ENCODE measurements at regions not wholly inside any gene's neighbourhood (a gene's known extent, or its start where the extent isn't known, plus 50 kb on each side); places are given as distances from the start of the nearest gene placed in this dataset.

GRCh38 chr1:226816576-226816975 lies 53.8 kb upstream of the PSEN2 start:
- DNase-seq (ENCODE audit: low read depth in 1 of 2, low spot score in 1 of 2) = no peak

- no peak for DNase-seq (ENCODE audit: low read depth in 1 of 2, low spot score in 1 of 2)
These were observed 55.5 kb upstream of the PSEN2 start for GRCh38 chr1:226814751-226815537.

GRCh38 chr1:226813671-226814591 lies 56.5 kb upstream of the PSEN2 start:
- DNase-seq (ENCODE audit: low read depth in 1 of 2, low spot score in 1 of 2) = no peak

GRCh38 chr1:226810681-226811080 lies 59.7 kb upstream of the PSEN2 start:
- no peak for DNase-seq (ENCODE audit: low read depth in 1 of 2, low spot score in 1 of 2)

GRCh38 chr1:226809785-226810571 lies 60.4 kb upstream of the PSEN2 start:
- DNase-seq (ENCODE audit: low read depth in 1 of 2, low spot score in 1 of 2) = no peak

GRCh38 chr1:226808501-226808900 lies 61.9 kb upstream of the PSEN2 start:
- no peak for DNase-seq (ENCODE audit: low read depth in 1 of 2, low spot score in 1 of 2)

- DNase-seq (ENCODE audit: low read depth in 1 of 2, low spot score in 1 of 2) = no peak
These were observed 63.4 kb upstream of the PSEN2 start for GRCh38 chr1:226806988-226807387.

GRCh38 chr1:226804907-226805759 lies 65.3 kb upstream of the PSEN2 start:
- DNase-seq (ENCODE audit: low read depth in 1 of 2, low spot score in 1 of 2) = no peak

- no peak for DNase-seq (ENCODE audit: low read depth in 1 of 2, low spot score in 1 of 2)
These were observed 61.8 kb upstream of the ITPKB start for GRCh38 chr1:226800763-226801380.

- no peak for DNase-seq (ENCODE audit: low read depth in 1 of 2, low spot score in 1 of 2)
These were observed 60.7 kb upstream of the ITPKB start for GRCh38 chr1:226799634-226800281.

- DNase-seq (ENCODE audit: low read depth in 1 of 2, low spot score in 1 of 2) = peak; percentile 17 to 38
These were observed 59.6 kb upstream of the ITPKB start for GRCh38 chr1:226798427-226799411.

- DNase-seq (ENCODE audit: low read depth in 1 of 2, low spot score in 1 of 2) = no peak
These were observed 58.1 kb upstream of the ITPKB start for GRCh38 chr1:226797151-226797550.

GRCh38 chr1:226793620-226794276 lies 54.7 kb upstream of the ITPKB start:
- DNase-seq (ENCODE audit: low read depth in 1 of 2, low spot score in 1 of 2) = no peak

- no peak for DNase-seq (ENCODE audit: low read depth in 1 of 2, low spot score in 1 of 2)
These were observed 53.3 kb upstream of the ITPKB start for GRCh38 chr1:226792368-226792767.

- DNase-seq (ENCODE audit: low read depth in 1 of 2, low spot score in 1 of 2) = no peak
These were observed 51.6 kb upstream of the ITPKB start for GRCh38 chr1:226790545-226791181.

- no peak for DNase-seq (ENCODE audit: low read depth in 1 of 2, low spot score in 1 of 2)
These were observed 49.9 kb upstream of the ITPKB start for GRCh38 chr1:226788965-226789364.

Data from activated CD4-positive, alpha-beta T cell treated with anti-CD3 and anti-CD28 coated beads, Interleukin-2, amount 50 U/mL, for 24 hours (primary cell).